Neural progenitor cell (in vitro differentiated cells): ENCODE measurements at regions not wholly inside any gene's neighbourhood (a gene's known extent, or its start where the extent isn't known, plus 50 kb on each side); places are given as distances from the start of the nearest gene placed in this dataset.

ENCODE experiments used
- DNase-seq: peaks from one replicate; pipeline ENCODE4 v3.0.0-alpha.2; 2016; ENCODE audit warnings: low spot score
- H2AFZ ChIP-seq: fragments of 200-600 bp; sonication (generic); replicated peaks from 2 replicates; pipeline ENCODE4 v1.6.1; 2016; ENCODE audit warnings: antibody characterized with exemption
- H3F3A ChIP-seq: fragments of 200-600 bp; sonication (generic); 2 replicates; pipeline ENCODE4 v1.6.1; 2016; ENCODE audit warnings: antibody characterized with exemption, low read depth
- H3K27ac ChIP-seq: fragments of 200-600 bp; sonication (generic); 2 replicates; pipeline ENCODE4 v1.5.1; 2016; ENCODE audit warnings: mild to moderate bottlenecking
- H3K27me3 ChIP-seq: fragments of 200-600 bp; sonication (generic); 2 replicates; pipeline ENCODE4 v1.6.1; 2016; ENCODE audit warnings: mild to moderate bottlenecking, moderate library complexity
- H3K36me3 ChIP-seq: fragments of 200-600 bp; sonication (generic); 2 replicates; pipeline ENCODE4 v1.5.1; 2016
- H3K4me1 ChIP-seq: fragments of 200-600 bp; sonication (generic); 2 replicates; pipeline ENCODE4 v1.6.1; 2016; ENCODE audit warnings: mixed run types
- H3K4me2 ChIP-seq: fragments of 200-600 bp; sonication (generic); 2 replicates; pipeline ENCODE4 v1.6.1; 2016
- H3K4me3 ChIP-seq: fragments of 200-600 bp; sonication (generic); 2 replicates; pipeline ENCODE4 v1.5.1; 2016
- H3K79me2 ChIP-seq: fragments of 200-600 bp; sonication (generic); 2 replicates; pipeline ENCODE4 v1.6.1; 2016; ENCODE audit warnings: low read depth
- H3K9ac ChIP-seq: fragments of 200-600 bp; sonication (generic); 2 replicates; pipeline ENCODE4 v1.6.1; 2016
- H3K9me3 ChIP-seq: fragments of 200-600 bp; sonication (generic); 2 replicates; pipeline ENCODE4 v1.5.1; 2016; ENCODE audit warnings: low read depth
- H4K20me1 ChIP-seq: fragments of 200-600 bp; sonication (generic); 2 replicates; pipeline ENCODE4 v1.6.1; 2016; ENCODE audit warnings: low read depth
- H3K27ac Mint-ChIP-seq: 3 replicates; pipeline ENCODE4 v1.8.0; 2021; ENCODE audit warnings: mixed read lengths
- H3K27me3 Mint-ChIP-seq: 2 replicates; pipeline ENCODE4 v1.8.0; 2022; ENCODE audit warnings: low read depth, mild to moderate bottlenecking, inconsistent platforms, moderate library complexity, mixed read lengths; ENCODE audit not compliant: insufficient read depth
- H3K36me3 Mint-ChIP-seq: 3 replicates; pipeline ENCODE4 v1.8.0; 2021; ENCODE audit warnings: mixed read lengths
- H3K4me1 Mint-ChIP-seq: 3 replicates; pipeline ENCODE4 v1.8.0; 2021; ENCODE audit warnings: mixed read lengths
- H3K4me3 Mint-ChIP-seq: 3 replicates; pipeline ENCODE4 v1.8.0; 2021; ENCODE audit warnings: mild to moderate bottlenecking, moderate library complexity, mixed read lengths
- H3K9me3 Mint-ChIP-seq: 3 replicates; pipeline ENCODE4 v1.8.0; 2020; ENCODE audit warnings: mixed read lengths
- EZH2 ChIP-seq: fragments of 200-600 bp; sonication (generic); IDR thresholded peaks from 2 replicates; pipeline ENCODE4 v1.6.1; 2017; ENCODE audit warnings: antibody characterized with exemption, mild to moderate bottlenecking, moderate library complexity
- EZH2phosphoT487 ChIP-seq: fragments of 200-600 bp; sonication (generic); IDR thresholded peaks from 2 replicates; pipeline ENCODE4 v1.6.1; 2017; ENCODE audit warnings: antibody characterized with exemption
- TF ChIP-seq, protein P1 (sequence below): fragments of 200-600 bp; sonication (generic); IDR thresholded peaks from 2 replicates; pipeline ENCODE4 v1.5.1; 2017; ENCODE audit warnings: antibody characterized with exemption, mild to moderate bottlenecking

GRCh38 chr1:81710857-81711256, 89.9 kb upstream of the ADGRL2 start:
- Histone ChIP-seq H3K4me1 (no peaks in the 10 kb centered on the region), H3K27me3 (no peaks in the 10 kb centered on the region), H3F3A (no peaks in the 10 kb centered on the region), H3K4me2 (no peak overlapping the region), H3K4me3 (no peak overlapping the region), H4K20me1 (no peaks in the 10 kb centered on the region), H3K9me3 (no peaks in the 10 kb centered on the region), H3K79me2 (no peaks in the 10 kb centered on the region), H3K27ac (no peak overlapping the region), H3K36me3 (no peaks in the 10 kb centered on the region), H2AFZ (no peak overlapping the region), H3K9ac (no peak overlapping the region)
- H3K9me3 Mint-ChIP-seq: no peaks in the 10 kb centered on the region
- H3K36me3 Mint-ChIP-seq: no peaks in the 10 kb centered on the region
- peaks cover 7% of the 10 kb centered on the region for H3K4me1 Mint-ChIP-seq
- no peak for TF ChIP-seq EZH2phosphoT487
- TF ChIP-seq, protein P1, sequence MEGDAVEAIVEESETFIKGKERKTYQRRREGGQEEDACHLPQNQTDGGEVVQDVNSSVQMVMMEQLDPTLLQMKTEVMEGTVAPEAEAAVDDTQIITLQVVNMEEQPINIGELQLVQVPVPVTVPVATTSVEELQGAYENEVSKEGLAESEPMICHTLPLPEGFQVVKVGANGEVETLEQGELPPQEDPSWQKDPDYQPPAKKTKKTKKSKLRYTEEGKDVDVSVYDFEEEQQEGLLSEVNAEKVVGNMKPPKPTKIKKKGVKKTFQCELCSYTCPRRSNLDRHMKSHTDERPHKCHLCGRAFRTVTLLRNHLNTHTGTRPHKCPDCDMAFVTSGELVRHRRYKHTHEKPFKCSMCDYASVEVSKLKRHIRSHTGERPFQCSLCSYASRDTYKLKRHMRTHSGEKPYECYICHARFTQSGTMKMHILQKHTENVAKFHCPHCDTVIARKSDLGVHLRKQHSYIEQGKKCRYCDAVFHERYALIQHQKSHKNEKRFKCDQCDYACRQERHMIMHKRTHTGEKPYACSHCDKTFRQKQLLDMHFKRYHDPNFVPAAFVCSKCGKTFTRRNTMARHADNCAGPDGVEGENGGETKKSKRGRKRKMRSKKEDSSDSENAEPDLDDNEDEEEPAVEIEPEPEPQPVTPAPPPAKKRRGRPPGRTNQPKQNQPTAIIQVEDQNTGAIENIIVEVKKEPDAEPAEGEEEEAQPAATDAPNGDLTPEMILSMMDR: no peak
- TF ChIP-seq EZH2: no peak
- peaks cover 3% of the 10 kb centered on the region for H3K27me3 Mint-ChIP-seq
- H3K27ac Mint-ChIP-seq: no peak overlapping the region
- DNase-seq: no peak
- H3K4me3 Mint-ChIP-seq: no peak overlapping the region

GRCh38 chr1:81708250-81708649, 92.5 kb upstream of the ADGRL2 start:
- H3K27me3 Mint-ChIP-seq: peaks cover 3% of the 10 kb centered on the region
- no peaks in the 10 kb centered on the region for H3K79me2 ChIP-seq
- no peaks in the 10 kb centered on the region for H3K27me3 ChIP-seq
- no peak overlapping the region for H3K4me2 ChIP-seq
- no peak overlapping the region for H3K27ac Mint-ChIP-seq
- H3K36me3 ChIP-seq: no peaks in the 10 kb centered on the region
- no peaks in the 10 kb centered on the region for H3K36me3 Mint-ChIP-seq
- no peak overlapping the region for H2AFZ ChIP-seq
- H3K9ac ChIP-seq: no peak overlapping the region
- H4K20me1 ChIP-seq: no peaks in the 10 kb centered on the region
- H3K4me3 ChIP-seq: no peak overlapping the region
- H3K9me3 Mint-ChIP-seq: no peaks in the 10 kb centered on the region
- no peak for DNase-seq
- TF ChIP-seq EZH2: no peak
- TF ChIP-seq, protein P1: no peak
- no peak for TF ChIP-seq EZH2phosphoT487
- peaks cover 6% of the 10 kb centered on the region for H3K4me1 Mint-ChIP-seq
- H3K9me3 ChIP-seq: no peaks in the 10 kb centered on the region
- no peak overlapping the region for H3K4me3 Mint-ChIP-seq
- H3F3A ChIP-seq: no peaks in the 10 kb centered on the region
- H3K4me1 ChIP-seq: peaks cover 4% of the 10 kb centered on the region
- H3K27ac ChIP-seq: no peak overlapping the region

- Mint-ChIP-seq H3K27ac (no peak overlapping the region), H3K4me3 (no peak overlapping the region), H3K27me3 (no peaks in the 10 kb centered on the region), H3K9me3 (no peaks in the 10 kb centered on the region), H3K4me1 (peaks cover 6% of the 10 kb centered on the region), H3K36me3 (no peaks in the 10 kb centered on the region)
- H3K36me3 ChIP-seq: no peaks in the 10 kb centered on the region
- peaks cover 4% of the 10 kb centered on the region for H3K4me1 ChIP-seq
- no peaks in the 10 kb centered on the region for H3K27me3 ChIP-seq
- no peaks in the 10 kb centered on the region for H3K79me2 ChIP-seq
- no peak overlapping the region for H3K27ac ChIP-seq
- no peak overlapping the region for H2AFZ ChIP-seq
- no peaks in the 10 kb centered on the region for H4K20me1 ChIP-seq
- DNase-seq: no peak
- no peaks in the 10 kb centered on the region for H3K9me3 ChIP-seq
- H3K9ac ChIP-seq: no peak overlapping the region
- H3K4me3 ChIP-seq: no peak overlapping the region
- H3K4me2 ChIP-seq: no peak overlapping the region
- TF ChIP-seq EZH2phosphoT487 (no peak), EZH2 (no peak)
- TF ChIP-seq, protein P1: no peak
- H3F3A ChIP-seq: no peaks in the 10 kb centered on the region
These were observed 93.9 kb upstream of the ADGRL2 start for GRCh38 chr1:81706650-81707435.
